ENCODE measurements at regions not wholly inside any gene's neighbourhood (a gene's known extent, or its start where the extent isn't known, plus 50 kb on each side); places are given as distances from the start of the nearest gene placed in this dataset.
"Not testable (repeated sequence)": the region's sequence is repeated elsewhere in the genome, so short reads cannot be mapped to it uniquely, and the experiment has no call there.

DNA sequence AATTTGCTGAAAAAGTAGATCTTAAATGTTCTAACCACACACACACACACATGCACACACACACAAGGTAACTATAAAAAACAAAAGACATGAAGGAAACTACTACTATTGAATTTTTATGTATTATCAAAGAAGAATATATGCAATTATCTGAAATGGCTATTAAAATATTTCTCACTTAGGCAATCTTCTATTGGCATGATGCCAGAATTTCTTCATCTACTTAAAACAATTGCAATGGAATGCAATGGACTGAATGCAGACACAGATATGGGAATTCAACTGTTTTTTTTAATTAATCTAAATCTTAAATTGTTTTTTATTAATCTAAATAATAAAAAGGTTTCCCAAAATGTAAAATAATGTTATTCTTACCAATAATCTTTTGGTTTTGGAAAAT lies 152.6 kb upstream of the SMLR1 start:
- no peak for DNase-seq (ENCODE audit: low spot score)

- DNase-seq (ENCODE audit: low spot score) = no peak
Observed at GRCh38 chr6:130675072-130675471, 152.1 kb upstream of the SMLR1 start.

DNA sequence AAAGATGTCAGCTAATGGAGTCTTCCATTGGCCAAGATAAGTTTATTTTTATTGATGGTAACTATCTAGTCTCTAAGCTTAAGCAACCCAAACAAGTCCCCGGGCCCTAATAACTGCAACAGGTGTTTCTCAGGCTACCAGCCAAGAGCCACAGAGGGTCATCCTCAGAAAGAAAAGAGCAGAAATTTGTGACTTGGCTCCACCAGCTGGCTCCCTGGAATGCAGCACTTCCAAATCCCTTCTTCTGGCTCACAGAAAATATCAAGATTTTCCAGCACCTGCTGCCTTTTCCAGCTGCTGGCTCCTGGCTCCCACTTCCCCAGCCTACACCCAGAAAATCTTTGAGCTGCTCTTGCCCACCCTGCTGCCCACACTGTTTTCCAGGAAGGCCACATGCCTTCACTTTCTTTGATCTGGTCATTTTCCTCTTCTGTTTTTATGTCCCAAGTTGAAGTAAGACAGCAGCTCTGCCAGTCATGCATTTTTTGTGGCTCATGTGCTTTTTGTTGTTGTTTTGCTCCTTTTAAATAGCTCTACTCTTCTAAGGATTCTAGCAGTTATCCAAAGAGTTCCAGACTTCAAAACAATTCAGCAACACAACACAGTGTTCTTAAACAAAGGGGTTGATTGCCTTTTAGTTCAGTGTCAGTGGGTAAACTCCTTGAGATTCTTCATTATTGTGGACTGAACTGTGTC lies 151.0 kb upstream of the SMLR1 start:
- DNase-seq (ENCODE audit: low spot score) = no peak

DNA sequence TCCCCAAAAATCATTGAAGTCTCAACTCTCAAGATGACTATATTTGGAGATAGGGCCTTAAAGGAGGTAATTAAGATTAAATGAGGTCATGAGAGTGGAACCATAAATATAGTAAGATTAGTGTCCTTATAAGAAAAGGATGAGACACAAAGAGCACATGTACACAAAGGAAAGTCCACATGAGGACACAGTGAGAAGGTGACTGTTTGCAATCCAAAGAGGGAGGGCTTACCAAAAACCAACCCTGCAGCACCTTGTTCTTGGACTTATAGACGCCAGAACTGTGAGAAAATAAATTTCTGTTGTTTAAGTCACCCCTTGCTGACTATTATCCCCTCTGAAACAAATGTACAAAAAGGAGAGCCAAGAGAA lies 150.4 kb upstream of the SMLR1 start:
- no peak for DNase-seq (ENCODE audit: low spot score)

GRCh38 chr6:130677312-130677711 lies 149.9 kb upstream of the SMLR1 start:
- DNase-seq (ENCODE audit: low spot score) = no peak

DNA sequence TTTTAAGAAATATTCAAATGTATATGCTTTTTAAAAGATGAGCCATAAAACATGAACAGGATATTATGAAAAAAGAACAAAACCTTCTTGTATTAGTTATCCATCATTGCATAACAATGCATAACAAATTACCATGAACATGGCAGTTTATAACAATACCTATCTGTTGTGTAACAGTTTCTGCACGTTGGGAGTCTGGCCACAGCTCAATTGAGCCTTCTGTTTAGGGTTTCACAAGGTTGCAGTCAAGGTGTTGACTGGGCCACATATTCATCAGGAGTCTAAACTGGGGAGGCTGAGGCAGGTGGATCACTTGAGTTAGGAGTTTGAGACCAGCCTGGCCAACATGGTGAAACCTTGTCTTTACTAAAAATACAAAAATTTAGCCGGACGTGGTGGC lies 149.4 kb upstream of the SMLR1 start:
- no peak for DNase-seq (ENCODE audit: low spot score)

- DNase-seq (ENCODE audit: low spot score) = peak; percentile 7
Observed at GRCh38 chr6:130679684-130680083, 147.5 kb upstream of the SMLR1 start.

- peak; percentile 30 for DNase-seq (ENCODE audit: low spot score)
Observed at GRCh38 chr6:130680116-130680515, 147.1 kb upstream of the SMLR1 start.

GRCh38 chr6:130681028-130681427 lies 146.2 kb upstream of the SMLR1 start:
- DNase-seq (ENCODE audit: low spot score) = peak; percentile 62

DNA sequence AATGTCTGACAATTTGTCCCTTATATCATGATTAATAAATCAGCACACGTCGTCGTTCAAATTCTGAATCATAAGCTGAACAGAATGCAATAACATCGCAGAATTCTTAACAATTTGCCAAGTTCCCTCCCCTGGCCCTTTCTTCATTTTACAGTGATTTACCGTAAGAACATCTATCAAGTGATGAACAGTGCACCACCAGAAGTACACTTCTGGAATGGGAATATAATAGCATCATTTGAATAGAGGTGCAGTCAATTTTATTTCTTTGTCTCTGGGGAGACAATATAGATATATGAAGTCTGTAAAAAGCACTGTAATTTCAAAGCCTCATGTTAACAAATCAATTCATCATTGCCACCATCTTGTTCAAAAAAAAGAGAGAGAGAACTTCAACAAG lies 145.1 kb upstream of the SMLR1 start:
- no peak for DNase-seq (ENCODE audit: low spot score)

GRCh38 chr6:130683761-130684517 lies 143.3 kb upstream of the SMLR1 start:
- no peak for DNase-seq (ENCODE audit: low spot score)

- no peak for DNase-seq (ENCODE audit: low spot score)
Observed at GRCh38 chr6:130692659-130693058, 134.5 kb upstream of the SMLR1 start.

- no peak for DNase-seq (ENCODE audit: low spot score)
Observed at GRCh38 chr6:130693944-130694343, 133.3 kb upstream of the SMLR1 start.

GRCh38 chr6:130694606-130695005 lies 132.6 kb upstream of the SMLR1 start:
- no peak for DNase-seq (ENCODE audit: low spot score)

DNA sequence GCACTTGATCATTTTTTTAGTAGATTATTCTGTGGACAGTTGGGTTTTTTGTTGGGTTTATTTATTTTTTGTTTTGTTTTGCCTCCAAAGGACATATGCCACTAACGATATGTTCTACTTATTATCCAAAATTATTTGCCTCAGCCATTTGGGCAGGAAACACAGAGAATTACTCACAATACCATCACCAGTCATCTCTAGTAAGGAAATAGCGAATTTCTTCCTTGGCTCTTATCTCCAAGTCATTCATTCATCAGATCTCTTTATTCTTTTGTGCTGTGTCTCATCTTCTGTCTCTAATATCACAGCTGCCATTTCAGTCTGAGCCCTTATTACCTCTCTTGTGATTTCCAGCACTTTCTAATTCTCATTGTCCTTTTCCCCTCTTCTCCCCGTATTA lies 130.4 kb upstream of the SMLR1 start:
- DNase-seq (ENCODE audit: low spot score) = no peak

- DNase-seq (ENCODE audit: low spot score) = no peak
Observed at GRCh38 chr6:130697271-130697994, 129.8 kb upstream of the SMLR1 start.

GRCh38 chr6:130697995-130698535 lies 129.1 kb upstream of the SMLR1 start:
- peak; percentile 79 for DNase-seq (ENCODE audit: low spot score)

DNA sequence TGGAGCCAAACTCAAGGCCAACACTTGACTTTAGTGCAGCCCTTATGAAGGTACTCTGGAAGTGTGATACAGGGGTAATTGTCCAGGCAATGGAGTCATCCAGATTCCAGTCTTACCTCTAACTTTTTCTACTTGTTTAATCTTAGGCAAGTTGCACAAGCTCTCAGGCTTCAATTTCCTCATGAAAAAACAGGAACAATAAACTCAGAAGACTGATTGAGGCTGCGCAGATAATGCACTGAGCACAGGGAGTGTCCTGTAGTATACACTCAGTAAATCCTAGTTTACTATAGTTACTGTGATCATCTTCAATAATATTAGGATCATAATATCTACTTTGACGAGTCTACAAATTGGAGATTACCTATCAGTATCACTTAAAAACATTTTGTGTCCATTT lies 127.5 kb upstream of the SMLR1 start:
- DNase-seq (ENCODE audit: low spot score) = no peak

DNA sequence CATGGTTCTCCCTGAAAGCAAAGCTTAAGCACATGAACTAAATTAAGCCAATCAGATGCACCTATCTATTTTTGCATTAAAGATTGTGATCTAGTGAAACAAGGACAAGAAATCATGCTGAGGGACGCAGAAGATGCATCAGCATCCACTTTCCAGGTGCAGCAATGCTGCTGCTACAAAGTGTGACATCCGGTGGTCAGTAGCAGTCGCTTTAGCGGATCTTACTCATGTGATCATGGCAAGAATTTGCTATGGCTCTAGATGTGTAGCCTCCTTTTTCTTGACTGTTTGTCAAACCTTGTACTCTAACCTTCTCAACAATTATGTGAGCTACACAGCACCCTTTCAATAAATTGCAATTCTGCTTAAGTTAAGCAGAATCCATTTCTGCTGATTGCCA lies 126.8 kb upstream of the SMLR1 start:
- no peak for DNase-seq (ENCODE audit: low spot score)

DNA sequence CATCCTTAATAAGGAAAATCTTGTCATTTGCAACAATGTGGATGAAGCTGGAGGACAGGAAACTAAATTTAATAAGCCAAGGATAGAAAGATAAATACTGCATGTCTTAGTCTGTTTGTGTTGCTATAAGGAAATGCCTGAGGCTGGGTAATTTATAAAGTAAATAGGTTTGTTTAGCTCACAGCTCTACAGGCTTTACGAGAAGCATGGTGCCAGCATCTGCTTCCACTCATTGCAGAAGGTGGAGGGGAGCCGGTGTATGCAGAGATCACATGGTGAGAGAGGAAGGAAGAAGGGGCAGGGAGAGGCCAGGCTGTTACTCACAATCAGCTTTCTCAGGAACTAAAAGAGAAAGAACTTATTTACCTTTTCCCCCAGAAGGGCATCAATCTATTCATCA lies 118.9 kb upstream of the SMLR1 start:
- no peak for DNase-seq (ENCODE audit: low spot score)

DNA sequence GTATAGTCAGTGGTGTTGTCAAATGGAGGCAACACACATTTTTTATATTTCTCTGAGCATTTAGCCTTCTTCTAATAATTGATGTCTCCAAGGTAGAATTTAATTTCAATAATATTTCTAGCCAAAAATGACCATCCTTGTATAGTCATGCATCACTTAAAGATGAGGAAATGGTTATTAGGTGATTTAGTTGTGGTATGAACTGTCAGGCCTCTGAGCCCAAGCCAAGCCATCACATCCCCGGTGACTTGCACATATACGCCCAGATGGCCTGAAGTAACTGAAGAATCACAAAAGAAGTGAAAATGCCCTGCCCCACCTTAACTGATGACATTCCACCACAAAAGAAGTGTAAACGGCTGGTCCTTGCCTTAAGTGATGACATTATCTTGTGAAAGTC lies 115.6 kb upstream of the SMLR1 start:
- DNase-seq (ENCODE audit: low spot score) = not testable (repeated sequence)

DNA sequence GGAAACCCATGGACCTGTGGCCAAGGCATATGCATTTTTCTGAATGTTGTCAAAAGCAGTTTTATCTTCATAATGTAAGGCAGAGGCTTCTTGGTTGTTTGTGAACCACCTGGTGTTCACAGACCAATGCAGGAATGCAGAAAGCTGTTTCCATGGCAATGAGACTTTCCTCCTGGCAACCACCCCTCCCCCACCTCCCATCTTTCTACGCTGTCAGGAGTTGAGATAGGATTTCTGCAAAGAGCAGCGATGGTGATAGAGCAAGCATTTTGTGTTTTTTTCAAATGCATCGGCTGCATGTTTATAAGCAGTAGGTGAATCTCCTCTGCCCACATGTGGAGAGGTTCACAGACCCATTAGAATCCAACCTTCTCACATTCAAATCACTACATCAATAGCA lies 114.1 kb upstream of the SMLR1 start:
- no peak for DNase-seq (ENCODE audit: low spot score)

- no peak for DNase-seq (ENCODE audit: low spot score)
Observed at GRCh38 chr6:130715058-130715457, 112.1 kb upstream of the SMLR1 start.

Data from AG08395 (cell line).